Keratinocyte (primary cell): ENCODE measurements at regions not wholly inside any gene's neighbourhood (a gene's known extent, or its start where the extent isn't known, plus 50 kb on each side); places are given as distances from the start of the nearest gene placed in this dataset.

Experiments
- EZH2 ChIP-seq: IDR thresholded peaks from one replicate; pipeline ENCODE4 v1.6.1; 2012; ENCODE audit warnings: inconsistent platforms, mild to moderate bottlenecking, low read length, moderate library complexity
- TF ChIP-seq, protein P1 (sequence below), 3 experiments: IDR thresholded peaks in 1 of 3; conservative IDR thresholded peaks in 1 of 3; optimal IDR thresholded peaks in 1 of 3; 2 replicates in 2 of 3; 3 replicates in 1 of 3; pipeline versions ENCODE3 to v1.5.1; 2011; ENCODE audit warnings: low read length in 3 of 3, mild to moderate bottlenecking in 3 of 3, moderate library complexity in 2 of 3, control low read depth in 1 of 3, inconsistent platforms in 1 of 3; ENCODE audit not compliant: insufficient read depth in 2 of 3; ENCODE audit errors: extremely low read depth in 1 of 3

DNA sequence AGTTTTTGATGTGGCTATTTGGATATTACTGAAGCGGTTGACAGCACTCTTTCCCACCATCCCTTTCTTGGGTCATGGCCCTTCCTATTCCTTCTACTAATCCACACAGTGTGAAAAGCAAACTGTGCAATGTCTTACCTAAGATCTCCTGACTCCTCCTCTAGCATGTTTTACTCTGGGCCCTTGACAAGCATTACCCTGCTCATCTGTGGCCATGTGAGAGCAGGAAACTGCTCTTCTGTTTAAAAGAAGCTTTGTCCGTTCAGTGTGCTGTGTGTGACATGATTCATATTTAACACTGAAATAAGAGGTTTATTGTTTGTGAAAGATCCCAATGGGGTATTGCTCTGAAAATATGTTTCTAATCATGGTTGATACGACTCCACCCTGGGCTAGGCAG, 1022.5 kb downstream of the AACS start:
- TF ChIP-seq, protein P1, sequence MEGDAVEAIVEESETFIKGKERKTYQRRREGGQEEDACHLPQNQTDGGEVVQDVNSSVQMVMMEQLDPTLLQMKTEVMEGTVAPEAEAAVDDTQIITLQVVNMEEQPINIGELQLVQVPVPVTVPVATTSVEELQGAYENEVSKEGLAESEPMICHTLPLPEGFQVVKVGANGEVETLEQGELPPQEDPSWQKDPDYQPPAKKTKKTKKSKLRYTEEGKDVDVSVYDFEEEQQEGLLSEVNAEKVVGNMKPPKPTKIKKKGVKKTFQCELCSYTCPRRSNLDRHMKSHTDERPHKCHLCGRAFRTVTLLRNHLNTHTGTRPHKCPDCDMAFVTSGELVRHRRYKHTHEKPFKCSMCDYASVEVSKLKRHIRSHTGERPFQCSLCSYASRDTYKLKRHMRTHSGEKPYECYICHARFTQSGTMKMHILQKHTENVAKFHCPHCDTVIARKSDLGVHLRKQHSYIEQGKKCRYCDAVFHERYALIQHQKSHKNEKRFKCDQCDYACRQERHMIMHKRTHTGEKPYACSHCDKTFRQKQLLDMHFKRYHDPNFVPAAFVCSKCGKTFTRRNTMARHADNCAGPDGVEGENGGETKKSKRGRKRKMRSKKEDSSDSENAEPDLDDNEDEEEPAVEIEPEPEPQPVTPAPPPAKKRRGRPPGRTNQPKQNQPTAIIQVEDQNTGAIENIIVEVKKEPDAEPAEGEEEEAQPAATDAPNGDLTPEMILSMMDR (optimal IDR thresholded peaks at IDR 0.05 in 1 of 3, IDR thresholded peaks at IDR 0.05 in 1 of 3, conservative IDR thresholded peaks at IDR 0.05 in 1 of 3; ENCODE audit: extremely low read depth in 1 of 3, insufficient read depth in 2 of 3, low read length in 3 of 3), result no peak
- TF ChIP-seq EZH2, result no peak
